ENCODE measurements at regions not wholly inside any gene's neighbourhood (a gene's known extent, or its start where the extent isn't known, plus 50 kb on each side); places are given as distances from the start of the nearest gene placed in this dataset.

DNA sequence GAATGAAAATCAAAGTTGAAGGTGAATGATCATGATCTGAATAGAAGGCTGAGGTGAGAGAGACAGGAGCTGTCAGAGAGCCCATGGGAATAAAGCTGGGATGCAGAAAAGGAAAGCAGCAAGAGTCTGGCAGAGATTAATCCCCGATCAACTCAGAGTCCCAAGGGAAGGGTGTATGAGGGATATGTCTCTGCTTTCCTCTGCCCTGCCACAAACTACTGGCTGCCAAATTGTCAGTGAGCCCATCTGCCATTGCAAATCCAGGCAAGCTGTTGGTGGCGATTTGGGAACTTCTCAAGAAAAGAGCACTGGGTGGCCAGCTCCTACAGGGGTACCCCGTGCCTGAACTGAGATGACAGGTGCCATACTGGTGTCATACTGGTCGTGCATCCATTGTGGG is 705.5 kb upstream of the MAN1A1 start:
- no peak for DNase-seq

DNA sequence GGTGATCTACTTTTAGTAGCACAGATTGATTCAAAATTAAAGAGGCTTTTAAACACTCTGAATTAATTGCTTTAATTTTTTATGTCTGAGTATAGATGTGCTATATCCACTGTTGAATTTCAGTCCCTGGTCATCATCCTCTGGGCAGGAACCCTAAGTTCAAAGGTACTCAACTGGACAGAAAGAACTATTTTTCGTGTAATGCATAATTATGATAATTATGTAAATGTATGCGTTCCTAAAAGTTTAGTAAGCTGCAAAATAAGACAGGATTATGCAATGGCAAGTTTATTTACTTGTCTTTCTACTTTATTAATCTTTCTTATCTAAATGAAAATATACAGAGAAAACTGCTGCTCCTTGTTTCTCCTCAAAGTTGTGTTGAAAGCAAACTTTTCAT is 690.1 kb upstream of the MAN1A1 start:
- no peak for DNase-seq

DNA sequence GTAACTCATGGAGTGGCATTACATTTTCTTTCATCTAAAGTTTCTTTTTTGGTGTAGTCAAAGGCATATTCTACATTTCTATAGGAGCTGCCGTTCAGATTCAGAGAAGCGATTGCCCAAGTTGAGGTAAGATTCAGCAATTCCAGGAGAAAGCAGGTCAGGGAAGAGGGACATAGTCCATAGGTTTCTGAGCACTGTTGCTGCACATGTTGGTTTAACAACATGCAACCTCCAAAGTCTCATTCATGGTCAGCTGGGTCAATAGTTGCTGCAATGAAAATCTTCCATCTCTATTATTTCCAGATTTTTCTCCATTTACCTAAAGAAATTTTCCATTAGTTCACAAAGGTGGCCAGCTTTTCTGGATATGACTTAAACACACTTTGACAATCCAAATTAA is 682.3 kb upstream of the MAN1A1 start:
- no peak for DNase-seq

- DNase-seq = no peak
These were observed 677.2 kb upstream of the MAN1A1 start for GRCh38 chr6:120026791-120027190.

DNA sequence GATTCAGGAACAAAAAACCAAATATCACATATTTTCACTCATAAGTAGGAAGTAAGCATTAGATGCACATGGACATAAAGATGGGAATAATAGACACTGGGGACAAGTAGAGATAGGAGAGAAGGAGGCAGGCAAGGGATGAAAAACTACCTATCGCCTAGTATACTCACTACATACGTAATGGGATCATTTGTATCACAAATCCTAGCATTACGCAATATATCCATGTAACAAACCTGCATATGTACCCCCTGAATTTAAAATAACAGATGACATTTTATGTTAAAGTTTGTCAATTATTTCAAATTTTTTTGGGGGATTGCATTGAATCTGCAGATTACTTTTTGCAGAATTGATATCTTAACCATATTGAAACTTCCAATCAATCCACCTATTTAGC is 660.5 kb upstream of the MAN1A1 start:
- DNase-seq = no peak

- no peak for DNase-seq
These were observed 655.9 kb upstream of the MAN1A1 start for GRCh38 chr6:120005292-120005976.

- DNase-seq = no peak
These were observed 637.5 kb upstream of the MAN1A1 start for GRCh38 chr6:119986934-119987549.

DNA sequence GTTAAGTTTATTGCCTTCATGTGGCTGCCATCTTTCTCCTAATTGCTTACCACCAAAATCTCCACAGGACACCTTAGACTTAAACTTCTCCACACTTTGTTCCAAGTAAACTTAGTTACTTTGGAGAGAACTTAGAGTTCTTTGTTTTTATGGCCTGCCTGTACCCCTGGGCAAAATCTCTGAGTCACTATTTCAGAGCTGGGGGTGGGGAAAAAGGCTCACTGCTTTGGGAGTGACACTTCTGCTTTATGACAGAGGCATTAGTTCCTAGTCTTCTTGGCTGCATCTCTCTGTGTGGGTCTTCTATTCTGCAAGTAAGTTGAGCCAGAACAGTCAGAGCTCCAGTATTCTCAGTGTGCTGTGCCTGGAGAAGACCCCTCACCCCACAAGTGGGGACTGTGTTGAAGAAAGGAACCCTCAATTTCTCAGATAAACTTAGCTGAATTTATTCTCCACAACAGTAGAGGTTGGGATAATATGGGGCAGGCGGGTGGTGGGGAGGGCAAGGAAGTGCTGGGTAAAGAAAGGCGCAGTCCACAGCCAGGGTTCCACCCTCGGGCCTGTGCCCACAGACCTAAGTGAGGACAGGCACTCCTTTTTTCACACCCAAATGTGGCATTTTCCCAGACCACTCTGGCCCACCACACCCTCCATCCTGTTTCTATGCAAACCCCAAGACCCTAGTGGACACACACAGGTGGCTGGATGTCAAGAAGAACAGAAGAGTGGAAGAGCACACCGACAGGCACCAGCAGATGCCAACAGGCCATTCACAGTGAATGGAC is 636.6 kb upstream of the MAN1A1 start:
- DNase-seq = peak; percentile 56 to 74 (median 66)

DNA sequence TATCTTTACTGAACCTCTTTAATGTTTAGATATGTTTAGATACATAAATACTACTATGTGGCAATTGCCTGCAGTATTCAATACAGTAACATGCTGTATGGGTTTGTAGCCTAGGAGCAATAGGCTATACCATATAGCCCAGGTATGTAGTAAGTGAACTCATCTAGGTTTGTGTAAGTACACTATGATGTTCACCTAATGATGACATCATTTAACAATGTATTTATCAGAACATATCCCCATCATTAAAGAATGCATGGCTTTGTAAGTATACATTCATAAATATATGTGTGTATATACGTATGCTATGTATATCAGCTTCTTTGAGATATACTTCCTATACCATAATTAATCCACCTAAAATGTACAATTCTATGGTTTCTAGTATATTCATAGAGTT is 631.2 kb upstream of the MAN1A1 start:
- DNase-seq = no peak

DNA sequence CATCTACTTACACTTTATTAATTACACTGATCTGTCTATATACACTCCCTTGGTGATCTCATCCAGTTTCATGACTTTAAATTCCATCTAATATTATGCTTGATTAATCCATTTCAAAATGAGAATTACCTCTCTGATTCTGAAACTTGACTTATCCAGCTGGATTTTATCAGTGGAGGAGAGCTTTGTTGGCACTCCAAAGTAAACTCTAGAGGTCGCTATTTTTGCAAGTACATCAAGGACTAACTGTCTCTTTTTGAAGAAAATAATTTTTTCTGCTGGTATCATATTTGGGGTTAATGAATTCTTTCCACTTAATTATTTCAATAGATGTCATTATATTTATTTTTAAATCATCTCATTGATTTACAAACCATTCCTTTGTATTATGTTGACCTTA is 630.3 kb upstream of the MAN1A1 start:
- DNase-seq = peak in 3 of 4 experiments; percentile 3 to 13 (median 4)

DNA sequence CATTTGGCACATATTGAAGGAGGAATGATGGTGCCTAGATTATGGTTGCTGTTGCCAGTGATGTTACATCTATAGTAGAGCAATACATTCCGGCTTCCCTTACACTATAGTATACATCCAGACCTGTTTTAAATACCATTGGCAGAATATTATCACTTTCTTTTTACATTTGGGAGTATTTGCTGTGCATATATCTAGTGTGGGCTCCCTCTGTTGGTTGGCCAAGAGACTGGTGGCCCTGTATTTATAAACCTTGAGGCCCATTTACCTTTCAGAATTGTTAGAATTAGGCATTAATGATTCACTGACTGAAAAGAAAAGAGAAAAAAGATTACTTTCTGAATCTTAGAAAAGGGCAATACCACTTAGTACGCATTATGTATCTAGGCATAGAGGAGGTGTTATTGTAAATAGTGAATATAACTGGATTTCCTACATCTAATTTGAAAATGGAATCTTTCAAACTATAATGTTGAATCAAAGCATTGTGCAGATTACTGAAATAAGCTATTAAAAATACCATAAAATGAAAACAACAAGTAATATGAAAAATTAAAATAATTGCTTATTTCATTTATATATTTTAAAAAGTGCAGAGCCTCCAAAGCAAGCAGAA is 628.8 kb upstream of the MAN1A1 start:
- peak; percentile 3 to 48 (median 32) for DNase-seq

GRCh38 chr6:119974430-119975159 is 625.0 kb upstream of the MAN1A1 start:
- no peak for DNase-seq

DNA sequence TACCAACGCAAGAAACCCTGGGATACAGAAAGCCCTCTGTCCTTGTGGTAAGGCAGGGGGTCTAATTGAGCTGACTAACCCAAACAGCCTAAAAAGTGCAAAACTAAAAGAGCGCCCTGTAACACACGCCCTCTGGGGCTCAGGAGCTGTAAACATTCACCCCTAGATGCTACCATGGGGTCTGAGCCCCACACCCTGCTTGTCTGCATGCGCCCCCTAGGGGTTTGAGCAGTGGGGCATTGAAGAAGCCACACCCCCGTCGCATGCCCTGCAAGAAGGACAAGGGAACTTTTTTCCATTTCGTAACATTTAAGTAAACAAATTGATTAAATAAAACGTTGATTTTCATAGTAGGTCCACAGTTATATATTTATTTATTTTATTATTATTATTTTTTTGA is 616.9 kb upstream of the MAN1A1 start:
- DNase-seq = peak in 2 of 4 experiments; percentile 6 to 7

DNA sequence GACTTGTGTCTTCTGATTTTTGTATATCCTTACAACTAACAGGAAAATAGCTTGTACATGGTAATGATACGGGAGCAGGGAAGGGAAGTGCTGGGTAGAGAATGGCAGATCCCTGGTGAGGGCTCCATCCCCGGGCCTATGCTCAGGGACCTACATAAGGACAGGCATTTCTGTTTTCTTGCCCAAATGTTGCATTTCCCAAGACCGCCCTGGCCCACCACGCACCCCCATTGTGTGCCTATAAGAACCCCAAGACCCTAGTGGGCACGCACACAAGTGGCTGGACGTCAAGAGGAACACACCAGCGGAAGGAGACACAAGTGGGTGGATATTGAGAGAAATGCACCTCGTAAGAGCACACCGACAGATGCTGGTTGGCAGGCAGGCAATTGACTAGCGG is 616.3 kb upstream of the MAN1A1 start:
- no peak for DNase-seq

- no peak for DNase-seq
These were observed 615.4 kb upstream of the MAN1A1 start for GRCh38 chr6:119965008-119965407.

DNA sequence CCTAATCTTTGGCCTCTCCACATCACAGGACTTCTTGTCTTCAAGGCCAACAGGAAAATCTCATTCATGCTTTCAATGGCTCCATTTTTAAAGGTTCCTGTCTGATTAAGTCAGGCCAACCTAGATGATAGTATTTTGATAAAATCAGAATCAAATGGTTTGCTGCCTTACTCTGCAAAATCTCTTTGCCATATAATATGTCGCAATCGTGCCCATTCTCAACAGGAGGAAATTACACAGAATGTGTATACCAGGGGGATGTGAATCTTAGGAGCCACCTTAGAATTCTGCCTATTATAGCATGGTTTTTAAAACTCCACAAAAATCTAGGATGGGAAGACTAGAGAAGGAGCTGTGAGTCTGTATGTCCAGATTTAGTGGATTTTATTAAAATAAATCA is 612.9 kb upstream of the MAN1A1 start:
- no peak for DNase-seq

DNA sequence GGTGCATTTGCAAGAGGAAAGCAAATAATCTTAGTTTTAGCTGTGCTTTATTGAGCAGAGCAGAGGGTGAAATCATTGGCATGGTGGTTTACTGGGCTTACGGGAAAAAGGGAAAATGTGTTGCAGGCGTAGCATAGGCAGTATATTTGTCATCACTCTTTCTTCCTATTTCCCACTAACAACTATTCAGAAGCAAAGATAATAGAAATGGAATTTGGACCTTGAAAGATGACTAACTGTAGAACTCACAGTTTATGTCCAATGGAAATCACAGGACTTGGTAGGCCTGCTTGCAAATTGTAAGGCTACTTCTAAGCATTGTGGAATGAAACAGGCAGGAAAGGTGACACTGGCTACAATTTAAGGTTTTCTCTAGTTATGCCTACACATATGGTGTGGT is 611.9 kb upstream of the MAN1A1 start:
- no peak for DNase-seq

DNA sequence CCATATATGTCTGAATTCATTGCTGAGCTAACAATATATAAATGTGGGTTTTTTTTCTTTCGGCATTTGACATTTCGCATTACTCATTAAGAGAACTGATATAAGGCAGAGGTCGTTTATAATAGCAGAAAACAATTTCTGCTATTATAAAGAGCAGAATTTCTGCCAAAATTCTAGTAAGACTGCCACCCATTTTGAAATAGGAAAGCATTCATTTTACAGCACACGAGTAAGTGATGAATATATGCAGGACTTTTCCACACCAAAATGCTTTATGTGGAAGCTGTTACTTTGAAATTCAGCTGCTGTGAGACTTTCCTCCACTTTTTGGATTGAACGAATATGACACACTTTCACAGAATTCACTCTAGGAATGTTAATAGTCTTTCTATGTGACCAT is 610.9 kb upstream of the MAN1A1 start:
- DNase-seq = no peak

- DNase-seq = no peak
These were observed 610.5 kb upstream of the MAN1A1 start for GRCh38 chr6:119960036-119960435.

DNA sequence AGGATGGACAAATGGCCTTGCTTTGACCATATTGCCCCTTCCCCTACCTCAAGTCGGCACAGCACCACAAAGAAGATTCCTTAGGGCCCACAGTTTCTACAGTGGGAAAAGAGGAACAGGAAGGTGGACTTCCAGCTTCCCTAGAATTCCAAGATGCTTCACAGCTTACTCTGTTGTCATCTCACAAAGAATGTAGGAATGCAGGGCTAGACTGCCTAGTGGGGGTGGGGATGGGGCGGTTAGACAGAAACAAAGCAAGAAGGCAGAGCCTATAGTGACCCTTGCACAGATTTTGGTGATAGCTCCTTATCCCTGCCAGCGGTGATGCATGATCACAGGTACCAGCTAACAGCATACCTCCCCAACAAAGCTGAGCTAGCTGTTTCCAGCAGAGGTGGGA is 607.6 kb upstream of the MAN1A1 start:
- no peak for DNase-seq

GRCh38 chr6:119952696-119953095 is 603.1 kb upstream of the MAN1A1 start:
- DNase-seq = no peak

DNA sequence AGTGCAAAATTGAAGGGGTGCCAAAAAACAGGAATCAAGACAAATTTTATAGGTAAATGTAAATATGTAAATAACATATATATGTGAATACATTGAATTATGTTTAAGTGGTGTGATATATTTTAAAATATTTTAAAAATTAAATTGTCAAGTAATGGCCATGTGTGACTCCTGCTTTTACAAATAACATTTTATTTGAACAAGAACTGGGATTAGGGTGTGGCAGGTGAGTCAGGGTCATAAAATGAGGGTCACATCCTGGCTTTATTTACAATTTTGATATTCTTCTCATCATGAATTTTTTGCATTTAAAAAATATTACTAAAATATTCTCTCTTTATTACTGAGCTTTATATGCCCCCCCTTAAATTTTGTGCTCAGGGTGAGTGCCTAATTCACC is 601.1 kb upstream of the MAN1A1 start:
- no peak for DNase-seq
